ENCODE measurements at regions not wholly inside any gene's neighbourhood (a gene's known extent, or its start where the extent isn't known, plus 50 kb on each side); places are given as distances from the start of the nearest gene placed in this dataset.

- no peaks in the 10 kb centered on the region for H3K36me3 ChIP-seq (replicated peaks in 1 of 2; ENCODE audit: control insufficient read depth in 1 of 2, insufficient read depth in 2 of 2, low read length in 2 of 2)
- Mint-ChIP-seq H3K36me3 (no peaks in the 10 kb centered on the region), H3K4me1 (no peaks in the 10 kb centered on the region), H3K4me3 (no peak overlapping the region), H3K27ac (no peak overlapping the region), H3K9me3 (peaks cover 0 to 8% (median 0%) of the 10 kb centered on the region in 7 donors), H3K27me3 (ENCODE audit: low read depth in 3 of 3) (peaks cover 0 to 2% (median 0%) of the 10 kb centered on the region in 3 donors)
- no peak overlapping the region for H3K4me3 ChIP-seq (replicated peaks in 1 of 3; ENCODE audit: low read depth in 2 of 3, low read length in 3 of 3)
- DNase-seq: no peak
- intact Hi-C loops (cut with micrococcal nuclease): no loop called here
- no peaks in the 10 kb centered on the region for H3K9me3 ChIP-seq (replicated peaks in 1 of 2; ENCODE audit: control insufficient read depth in 1 of 2, insufficient read depth in 1 of 2, low read length in 2 of 2)
- 71% methylated on average over 1 of the region's 2 CpGs for WGBS (ENCODE audit: insufficient coverage)
- no peak overlapping the region for H2AFZ ChIP-seq (ENCODE audit: insufficient read depth, low read depth, low read length, poor library complexity, severe bottlenecking)
- H3K4me2 ChIP-seq (replicated peaks; ENCODE audit: extremely low read depth, low read length, poor library complexity, severe bottlenecking): no peak overlapping the region
- no peak for TF ChIP-seq CTCF (IDR thresholded peaks at IDR 0.05)
- H4K20me1 ChIP-seq (ENCODE audit: insufficient read depth, low read length): no peaks in the 10 kb centered on the region
- H3K27me3 ChIP-seq (ENCODE audit: control insufficient read depth in 2 of 2, insufficient read depth in 2 of 2, low read length in 2 of 2): no peaks in the 10 kb centered on the region
- H3K27ac ChIP-seq (ENCODE audit: low read depth in 1 of 2, low read length in 2 of 2): no peak overlapping the region
- H3K9ac ChIP-seq (ENCODE audit: insufficient read depth, low read length, poor library complexity, severe bottlenecking): no peak overlapping the region
- H3K4me1 ChIP-seq (ENCODE audit: control insufficient read depth in 1 of 2, insufficient read depth in 2 of 2, low read length in 2 of 2): no peaks in the 10 kb centered on the region
- no peaks in the 10 kb centered on the region for H3K79me2 ChIP-seq (ENCODE audit: insufficient read depth, low read length)
Observed at GRCh38 chr14:53626761-53627160, 329.9 kb downstream of the BMP4 start.

- no peak for DNase-seq
- intact Hi-C loops (cut with micrococcal nuclease): no loop called here
- Histone ChIP-seq H3K9me3 (replicated peaks in 1 of 2; ENCODE audit: control insufficient read depth in 1 of 2, insufficient read depth in 1 of 2, low read length in 2 of 2) (no peaks in the 10 kb centered on the region), H3K4me2 (replicated peaks; ENCODE audit: extremely low read depth, low read length, poor library complexity, severe bottlenecking) (no peak overlapping the region), H3K4me3 (replicated peaks in 1 of 3; ENCODE audit: low read depth in 2 of 3, low read length in 3 of 3) (no peak overlapping the region), H2AFZ (ENCODE audit: insufficient read depth, low read depth, low read length, poor library complexity, severe bottlenecking) (no peak overlapping the region), H3K79me2 (ENCODE audit: insufficient read depth, low read length) (no peaks in the 10 kb centered on the region), H3K36me3 (replicated peaks in 1 of 2; ENCODE audit: control insufficient read depth in 1 of 2, insufficient read depth in 2 of 2, low read length in 2 of 2) (no peaks in the 10 kb centered on the region), H3K27ac (ENCODE audit: low read depth in 1 of 2, low read length in 2 of 2) (no peak overlapping the region), H4K20me1 (ENCODE audit: insufficient read depth, low read length) (no peaks in the 10 kb centered on the region), H3K9ac (ENCODE audit: insufficient read depth, low read length, poor library complexity, severe bottlenecking) (no peak overlapping the region), H3K27me3 (ENCODE audit: control insufficient read depth in 2 of 2, insufficient read depth in 2 of 2, low read length in 2 of 2) (no peaks in the 10 kb centered on the region), H3K4me1 (ENCODE audit: control insufficient read depth in 1 of 2, insufficient read depth in 2 of 2, low read length in 2 of 2) (no peaks in the 10 kb centered on the region)
- TF ChIP-seq CTCF (IDR thresholded peaks at IDR 0.05): no peak
- Mint-ChIP-seq H3K9me3 (peaks cover 2 to 5% (median 2%) of the 10 kb centered on the region in 7 donors), H3K4me3 (no peak overlapping the region), H3K27me3 (ENCODE audit: low read depth in 3 of 3) (peaks cover 0 to 2% (median 0%) of the 10 kb centered on the region in 3 donors), H3K27ac (no peak overlapping the region), H3K36me3 (no peaks in the 10 kb centered on the region), H3K4me1 (no peaks in the 10 kb centered on the region)
- WGBS (ENCODE audit: insufficient coverage): 100% methylated on average over 1 of the region's 3 CpGs
Observed at GRCh38 chr14:53622447-53622846, 334.2 kb downstream of the BMP4 start.

Data from CD14-positive monocyte (primary cell).